Astrocyte (in vitro differentiated cells and primary cell): ENCODE measurements at regions not wholly inside any gene's neighbourhood (a gene's known extent, or its start where the extent isn't known, plus 50 kb on each side); places are given as distances from the start of the nearest gene placed in this dataset.
"Not testable (repeated sequence)": the region's sequence is repeated elsewhere in the genome, so short reads cannot be mapped to it uniquely, and the experiment has no call there.

Experiments
- DNase-seq: peaks from one replicate; pipeline ENCODE4 v3.0.0-alpha.2; 2010; ENCODE audit warnings: low read depth
- FAIRE-seq: peaks from 2 replicates; lab custom pipeline; 2011; peaks lifted over from hg19 to GRCh38; lab: Jason Lieb, UNC
- H2AFZ ChIP-seq: 2 replicates; pipeline ENCODE4 v1.6.0; 2012; ENCODE audit warnings: low read depth, low read length, inconsistent platforms
- H3K27ac ChIP-seq: 2 replicates; pipeline ENCODE4 v1.5.1; 2011; ENCODE audit warnings: low read depth, low read length, inconsistent platforms
- H3K27me3 ChIP-seq: 2 replicates; pipeline ENCODE4 v1.6.0; 2011; ENCODE audit warnings: low read length, inconsistent platforms; ENCODE audit not compliant: insufficient read depth
- H3K36me3 ChIP-seq: 2 replicates; pipeline ENCODE4 v1.5.1; 2011; ENCODE audit warnings: low read length, inconsistent platforms; ENCODE audit not compliant: insufficient read depth
- H3K4me1 ChIP-seq: 2 replicates; pipeline ENCODE4 v1.5.1; 2011; ENCODE audit warnings: low read length, inconsistent platforms; ENCODE audit not compliant: insufficient read depth
- H3K4me2 ChIP-seq: 2 replicates; pipeline ENCODE4 v1.6.0; 2012; ENCODE audit warnings: low read length, inconsistent platforms
- H3K4me3 ChIP-seq: 2 replicates; pipeline ENCODE4 v1.5.1; 2011; ENCODE audit warnings: low read depth, mild to moderate bottlenecking, low read length, inconsistent platforms; ENCODE audit not compliant: insufficient read depth
- H3K79me2 ChIP-seq: 2 replicates; pipeline ENCODE4 v1.6.0; 2012; ENCODE audit warnings: mild to moderate bottlenecking, low read length, inconsistent platforms; ENCODE audit not compliant: insufficient read depth
- H3K9ac ChIP-seq: 2 replicates; pipeline ENCODE4 v1.6.0; 2012; ENCODE audit warnings: mild to moderate bottlenecking, low read length, inconsistent platforms
- H3K9me3 ChIP-seq: 2 replicates; pipeline ENCODE4 v1.5.1; 2012; ENCODE audit warnings: low read depth, mild to moderate bottlenecking, low read length, inconsistent platforms; ENCODE audit not compliant: insufficient read depth
- H4K20me1 ChIP-seq: 2 replicates; pipeline ENCODE4 v1.6.0; 2012; ENCODE audit warnings: low read length, inconsistent platforms; ENCODE audit not compliant: insufficient read depth
- H3K27ac Mint-ChIP-seq: one replicate; pipeline ENCODE4 v1.8.0; 2021; ENCODE audit warnings: mild to moderate bottlenecking, mixed read lengths; ENCODE audit not compliant: unreplicated experiment
- H3K27me3 Mint-ChIP-seq: one replicate; pipeline ENCODE4 v1.8.0; 2021; ENCODE audit warnings: low read depth, mixed read lengths; ENCODE audit not compliant: unreplicated experiment
- H3K36me3 Mint-ChIP-seq: one replicate; pipeline ENCODE4 v1.8.0; 2021; ENCODE audit warnings: low read depth, mixed read lengths; ENCODE audit not compliant: unreplicated experiment
- H3K4me1 Mint-ChIP-seq: one replicate; pipeline ENCODE4 v1.8.0; 2021; ENCODE audit warnings: low read depth, mixed read lengths; ENCODE audit not compliant: unreplicated experiment
- H3K4me3 Mint-ChIP-seq: one replicate; pipeline ENCODE4 v1.8.0; 2021; ENCODE audit warnings: mild to moderate bottlenecking, moderate library complexity, mixed read lengths; ENCODE audit not compliant: unreplicated experiment
- H3K9me3 Mint-ChIP-seq: one replicate; pipeline ENCODE4 v1.8.0; 2021; ENCODE audit warnings: mild to moderate bottlenecking, mixed read lengths; ENCODE audit not compliant: unreplicated experiment
- CTCF ChIP-seq: IDR thresholded peaks from 2 replicates; pipeline ENCODE4 v1.5.1; 2011; ENCODE audit warnings: low read depth, mild to moderate bottlenecking, inconsistent platforms, low read length, moderate library complexity; ENCODE audit not compliant: insufficient read depth
- EZH2 ChIP-seq: IDR thresholded peaks from 2 replicates; pipeline ENCODE4 v1.6.1; 2012; ENCODE audit warnings: mild to moderate bottlenecking, low read length, inconsistent platforms; ENCODE audit not compliant: insufficient read depth

- no peaks in the 10 kb centered on the region for H4K20me1 ChIP-seq
- Mint-ChIP-seq H3K9me3 (peaks cover 6% of the 10 kb centered on the region), H3K4me3 (no peak overlapping the region), H3K27ac (no peak overlapping the region), H3K36me3 (no peaks in the 10 kb centered on the region), H3K27me3 (no peaks in the 10 kb centered on the region), H3K4me1 (no peaks in the 10 kb centered on the region)
- no peak overlapping the region for H3K4me3 ChIP-seq
- no peaks in the 10 kb centered on the region for H3K4me1 ChIP-seq
- no peak overlapping the region for H3K27ac ChIP-seq
- no peak for DNase-seq
- H2AFZ ChIP-seq: no peak overlapping the region
- TF ChIP-seq EZH2 (no peak), CTCF (no peak)
- H3K36me3 ChIP-seq: no peaks in the 10 kb centered on the region
- no peaks in the 10 kb centered on the region for H3K79me2 ChIP-seq
- no peaks in the 10 kb centered on the region for H3K27me3 ChIP-seq
- H3K9me3 ChIP-seq: no peaks in the 10 kb centered on the region
- no peak overlapping the region for H3K4me2 ChIP-seq
- no peak overlapping the region for H3K9ac ChIP-seq
- FAIRE-seq: no peak
Observed at GRCh38 chr2:77737236-77737635, 215.1 kb upstream of the LRRTM4 start.

- Mint-ChIP-seq H3K9me3 (peaks cover 6% of the 10 kb centered on the region), H3K4me1 (no peaks in the 10 kb centered on the region), H3K36me3 (no peaks in the 10 kb centered on the region), H3K27ac (no peak overlapping the region), H3K4me3 (no peak overlapping the region), H3K27me3 (no peaks in the 10 kb centered on the region)
- Histone ChIP-seq H3K36me3 (no peaks in the 10 kb centered on the region), H3K4me1 (no peaks in the 10 kb centered on the region), H3K79me2 (no peaks in the 10 kb centered on the region), H3K4me3 (no peak overlapping the region), H2AFZ (no peak overlapping the region), H3K27ac (no peak overlapping the region), H3K9ac (no peak overlapping the region), H3K9me3 (peaks cover 4% of the 10 kb centered on the region), H3K27me3 (no peaks in the 10 kb centered on the region), H4K20me1 (no peaks in the 10 kb centered on the region), H3K4me2 (no peak overlapping the region)
- TF ChIP-seq EZH2: no peak
- FAIRE-seq (no peak), DNase-seq (no peak)
Observed at GRCh38 chr2:77746780-77747179, 224.6 kb upstream of the LRRTM4 start.

GRCh38 chr2:77753710-77754345 is 231.7 kb upstream of the LRRTM4 start:
- H2AFZ ChIP-seq, FAIRE-seq, H3K4me3 ChIP-seq, H3K4me1 ChIP-seq, H3K27me3 ChIP-seq, H3K27ac ChIP-seq, H3K4me2 ChIP-seq, H3K27ac Mint-ChIP-seq, DNase-seq, H3K9ac ChIP-seq, H3K4me1 Mint-ChIP-seq, H3K9me3 ChIP-seq, H3K36me3 Mint-ChIP-seq, H3K9me3 Mint-ChIP-seq, H3K79me2 ChIP-seq, H3K36me3 ChIP-seq, H4K20me1 ChIP-seq, H3K27me3 Mint-ChIP-seq: not testable (repeated sequence)
- peak overlapping the region; percentile 66 for H3K4me3 Mint-ChIP-seq
